HG03280 (cell line): ENCODE measurements at regions not wholly inside any gene's neighbourhood (a gene's known extent, or its start where the extent isn't known, plus 50 kb on each side); places are given as distances from the start of the nearest gene placed in this dataset.
"Not testable (repeated sequence)": the region's sequence is repeated elsewhere in the genome, so short reads cannot be mapped to it uniquely, and the experiment has no call there.

ENCODE experiments used
- ATAC-seq: cut with Tn5 transposase; IDR thresholded peaks from one replicate; pipeline ENCODE4 v1.9.1; 2021; ENCODE audit warnings: mild to moderate bottlenecking, moderate library complexity; ENCODE audit not compliant: unreplicated experiment

DNA sequence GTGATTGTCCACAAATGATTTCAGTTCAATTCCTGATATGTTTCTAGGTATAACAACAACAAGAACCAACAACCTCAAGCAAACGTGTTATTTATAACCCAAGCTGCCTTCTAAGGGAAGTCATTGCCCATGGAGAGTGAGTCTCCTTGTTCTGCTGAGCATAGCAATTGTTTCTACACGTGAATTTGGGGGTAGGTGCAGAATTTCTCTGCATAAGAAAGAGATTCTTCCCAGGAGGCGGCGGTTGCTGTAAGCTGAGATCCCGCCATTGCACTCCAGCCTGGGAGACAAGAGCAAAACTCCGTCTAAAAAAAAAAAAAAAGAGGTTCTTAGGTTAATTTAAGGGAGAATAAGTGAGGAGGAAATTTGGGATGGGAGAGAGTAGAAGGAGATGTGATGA, 226.5 kb upstream of the PELI2 start:
- ATAC-seq = no peak

DNA sequence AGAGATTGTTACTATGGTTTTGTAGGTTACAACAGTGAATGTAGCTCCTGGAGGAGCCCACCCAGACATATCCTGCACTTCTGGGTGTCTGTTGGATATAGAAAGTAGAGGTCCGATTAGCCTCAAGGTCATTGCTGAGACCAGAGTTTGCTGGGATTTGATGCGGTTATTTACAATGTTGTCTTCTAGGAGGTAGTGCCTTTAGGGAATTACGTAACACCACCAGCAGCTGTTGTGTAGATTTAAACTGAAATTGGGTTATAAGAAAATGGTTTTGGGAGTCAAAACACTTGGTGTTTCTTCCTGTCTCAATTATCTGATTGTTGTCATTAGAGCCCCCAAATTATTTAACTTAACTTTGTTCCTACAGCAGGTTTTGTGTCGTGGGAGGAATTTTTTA, 225.3 kb upstream of the PELI2 start:
- no peak for ATAC-seq

DNA sequence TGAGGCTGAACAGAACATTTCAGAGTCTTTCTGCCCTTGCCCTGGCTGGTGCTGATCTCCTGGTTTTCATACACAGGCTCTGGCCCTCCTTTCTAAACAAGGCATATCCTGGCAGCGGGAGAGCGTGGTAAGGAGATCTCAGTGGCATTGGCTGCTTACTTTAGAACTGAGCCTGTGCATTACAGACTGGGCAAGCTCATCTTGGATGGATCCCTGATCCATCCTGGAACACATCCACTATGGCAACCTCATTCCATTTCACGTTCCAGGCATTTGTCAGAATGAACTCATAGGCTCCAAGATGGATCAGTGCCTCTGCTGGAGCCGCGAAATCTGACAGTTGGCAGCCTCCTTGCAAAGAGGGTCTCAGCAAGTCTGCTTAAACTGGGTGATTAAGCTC, 224.5 kb upstream of the PELI2 start:
- ATAC-seq = no peak

DNA sequence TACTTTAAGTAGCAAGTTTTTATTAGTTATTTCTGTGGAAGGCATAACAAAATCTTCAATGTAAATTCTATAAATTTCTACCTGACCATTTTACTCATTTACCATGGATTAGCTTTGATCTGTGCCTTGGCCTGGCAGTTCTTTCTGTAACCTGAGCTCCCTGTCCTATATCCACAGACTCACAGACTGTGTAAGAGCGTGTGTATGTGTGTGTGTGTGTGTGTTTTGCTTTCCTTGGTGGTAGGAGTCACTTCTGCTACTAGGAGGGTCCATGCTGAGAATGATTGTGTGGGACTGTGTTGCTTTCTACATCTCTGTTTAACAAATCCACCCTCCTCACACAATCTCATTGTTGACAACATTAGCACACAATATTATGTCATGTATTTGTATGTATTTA, 221.2 kb upstream of the PELI2 start:
- no peak for ATAC-seq

- ATAC-seq = no peak
These were observed 219.3 kb upstream of the PELI2 start for GRCh38 chr14:55898938-55899337.

DNA sequence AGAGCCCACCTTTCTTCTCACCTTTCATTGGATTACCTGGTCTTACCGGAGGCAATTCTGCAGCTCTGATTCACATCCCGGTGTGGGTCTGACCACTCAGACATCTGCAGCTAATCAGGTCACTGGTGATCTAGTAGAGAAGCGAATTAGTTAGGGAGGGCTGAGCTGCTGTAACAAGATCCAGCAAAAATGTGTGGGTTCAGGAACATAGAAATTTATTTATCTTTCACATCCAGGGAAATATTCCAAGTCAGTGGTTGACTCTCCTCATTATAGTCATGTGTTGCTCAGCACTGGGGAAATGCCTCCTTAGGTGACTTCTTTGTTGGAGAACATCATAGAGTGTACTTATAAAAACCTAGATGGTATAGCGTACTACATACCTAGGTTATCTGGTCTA, 218.7 kb upstream of the PELI2 start:
- ATAC-seq = no peak

- no peak for ATAC-seq
These were observed 217.5 kb upstream of the PELI2 start for GRCh38 chr14:55900749-55901148.

- no peak for ATAC-seq
These were observed 216.9 kb upstream of the PELI2 start for GRCh38 chr14:55901291-55901690.

GRCh38 chr14:55902241-55902640, 216.0 kb upstream of the PELI2 start:
- ATAC-seq = no peak

GRCh38 chr14:55904086-55904485, 214.1 kb upstream of the PELI2 start:
- no peak for ATAC-seq

- no peak for ATAC-seq
These were observed 210.1 kb upstream of the PELI2 start for GRCh38 chr14:55908106-55908505.

DNA sequence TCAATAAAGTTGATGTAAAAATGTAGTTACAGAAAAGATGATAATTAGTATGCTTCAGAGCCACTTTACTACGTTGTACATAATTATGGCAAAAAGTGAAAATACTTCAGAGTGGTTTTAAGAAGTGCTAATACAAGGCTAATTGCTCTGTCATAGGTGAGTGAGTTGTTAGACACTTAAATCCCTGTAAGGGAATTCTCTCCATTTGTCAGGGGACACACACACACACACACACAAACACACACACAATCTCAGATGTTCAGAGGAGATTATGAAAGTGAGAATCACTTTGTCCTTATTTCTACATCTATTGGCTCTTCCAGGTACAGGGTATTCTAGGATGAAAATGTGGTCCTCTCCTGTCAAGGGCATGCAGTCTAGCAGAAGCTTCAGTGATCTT, 208.3 kb upstream of the PELI2 start:
- ATAC-seq = no peak

GRCh38 chr14:55910601-55911243, 207.5 kb upstream of the PELI2 start:
- ATAC-seq = no peak

DNA sequence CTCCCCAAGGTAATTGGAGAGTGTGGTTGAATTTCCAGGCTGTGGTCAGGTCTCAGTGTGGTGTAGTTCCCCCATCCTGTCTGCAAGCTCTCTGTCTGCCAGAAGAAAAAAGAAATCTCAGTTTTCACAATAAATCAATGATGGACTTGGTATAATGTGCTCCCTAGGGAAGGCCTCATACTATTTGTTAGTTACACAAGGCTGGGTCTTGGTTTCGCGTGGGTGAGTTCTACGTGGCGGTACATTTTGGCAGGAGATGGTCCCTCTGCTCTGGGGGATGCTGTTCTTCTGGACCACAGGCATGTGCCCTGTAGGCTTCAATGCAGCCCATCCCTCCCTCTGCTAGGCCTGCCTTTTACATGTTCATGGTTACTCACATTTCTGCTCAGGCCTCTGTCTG, 206.4 kb upstream of the PELI2 start:
- no peak for ATAC-seq

DNA sequence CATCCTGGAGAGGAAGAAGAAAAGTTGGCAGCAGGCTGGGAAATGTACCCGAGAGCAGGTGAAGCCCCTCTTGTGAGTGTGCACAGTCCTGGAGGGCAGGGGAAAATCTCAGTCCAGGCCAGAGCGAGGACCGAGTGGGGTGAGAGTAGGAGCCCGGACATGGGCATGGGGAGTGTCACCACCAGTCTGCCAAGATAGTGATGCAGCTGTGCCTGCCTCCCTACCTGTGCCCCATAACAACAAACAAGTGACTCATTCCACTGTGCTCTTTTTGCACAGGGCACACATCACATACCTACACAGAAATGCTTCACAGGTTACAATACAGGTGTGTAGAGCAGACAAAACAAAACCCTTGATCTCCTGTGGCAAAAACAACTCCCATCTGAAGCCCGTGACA, 205.9 kb upstream of the PELI2 start:
- no peak for ATAC-seq

GRCh38 chr14:55913324-55914025, 204.7 kb upstream of the PELI2 start:
- no peak for ATAC-seq

GRCh38 chr14:55914771-55915170, 203.4 kb upstream of the PELI2 start:
- ATAC-seq = no peak

GRCh38 chr14:55915456-55915855, 202.8 kb upstream of the PELI2 start:
- ATAC-seq = no peak

GRCh38 chr14:55919800-55920199, 198.4 kb upstream of the PELI2 start:
- not testable (repeated sequence) for ATAC-seq

DNA sequence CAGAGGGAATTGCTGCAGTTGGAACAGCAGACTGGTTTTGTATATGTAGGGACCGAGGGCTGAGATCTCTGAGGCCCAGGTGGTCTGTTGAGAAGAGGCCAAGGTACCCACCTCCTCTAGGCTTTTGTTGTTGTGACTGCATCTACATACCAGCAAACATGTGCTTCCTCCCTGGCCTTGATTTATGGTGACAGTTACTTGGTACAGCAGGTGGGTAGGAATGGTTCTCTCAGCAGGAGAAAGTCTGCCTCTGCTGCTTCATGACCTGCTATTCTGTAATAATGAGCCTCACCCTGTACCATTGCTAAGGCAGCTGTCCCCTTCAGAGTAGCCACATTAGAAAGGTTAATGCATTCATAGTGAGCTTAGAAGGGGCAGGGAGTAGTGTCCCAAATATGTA, 196.7 kb upstream of the PELI2 start:
- no peak for ATAC-seq

DNA sequence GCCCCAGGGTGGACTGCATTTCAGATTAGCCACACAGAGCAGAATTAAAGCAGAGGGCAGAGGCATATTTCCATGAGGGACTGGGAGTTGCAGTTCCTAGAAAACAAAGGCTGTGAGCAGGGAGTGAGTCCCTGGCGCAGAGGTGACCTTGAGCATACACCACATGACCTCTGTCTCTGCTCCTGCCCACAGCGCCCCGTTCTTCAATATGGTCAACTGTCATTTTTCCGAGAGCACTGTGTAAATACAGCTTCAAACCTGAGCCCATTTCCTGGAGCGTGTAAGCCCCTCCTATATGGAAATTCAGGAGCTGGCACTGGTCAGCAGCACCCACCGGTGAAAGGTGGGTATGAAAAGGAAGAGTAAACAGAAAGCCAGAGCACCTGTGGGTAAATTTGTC, 192.2 kb upstream of the PELI2 start:
- no peak for ATAC-seq

GRCh38 chr14:55927028-55927427, 191.2 kb upstream of the PELI2 start:
- ATAC-seq = no peak

GRCh38 chr14:55928276-55928675, 189.9 kb upstream of the PELI2 start:
- ATAC-seq = no peak
